GM19043 (cell line): ENCODE measurements at regions not wholly inside any gene's neighbourhood (a gene's known extent, or its start where the extent isn't known, plus 50 kb on each side); places are given as distances from the start of the nearest gene placed in this dataset.

ENCODE experiments used
- ATAC-seq: cut with Tn5 transposase; IDR thresholded peaks from one replicate; pipeline ENCODE4 v1.9.1; 2021; ENCODE audit warnings: low read depth; ENCODE audit not compliant: unreplicated experiment

DNA sequence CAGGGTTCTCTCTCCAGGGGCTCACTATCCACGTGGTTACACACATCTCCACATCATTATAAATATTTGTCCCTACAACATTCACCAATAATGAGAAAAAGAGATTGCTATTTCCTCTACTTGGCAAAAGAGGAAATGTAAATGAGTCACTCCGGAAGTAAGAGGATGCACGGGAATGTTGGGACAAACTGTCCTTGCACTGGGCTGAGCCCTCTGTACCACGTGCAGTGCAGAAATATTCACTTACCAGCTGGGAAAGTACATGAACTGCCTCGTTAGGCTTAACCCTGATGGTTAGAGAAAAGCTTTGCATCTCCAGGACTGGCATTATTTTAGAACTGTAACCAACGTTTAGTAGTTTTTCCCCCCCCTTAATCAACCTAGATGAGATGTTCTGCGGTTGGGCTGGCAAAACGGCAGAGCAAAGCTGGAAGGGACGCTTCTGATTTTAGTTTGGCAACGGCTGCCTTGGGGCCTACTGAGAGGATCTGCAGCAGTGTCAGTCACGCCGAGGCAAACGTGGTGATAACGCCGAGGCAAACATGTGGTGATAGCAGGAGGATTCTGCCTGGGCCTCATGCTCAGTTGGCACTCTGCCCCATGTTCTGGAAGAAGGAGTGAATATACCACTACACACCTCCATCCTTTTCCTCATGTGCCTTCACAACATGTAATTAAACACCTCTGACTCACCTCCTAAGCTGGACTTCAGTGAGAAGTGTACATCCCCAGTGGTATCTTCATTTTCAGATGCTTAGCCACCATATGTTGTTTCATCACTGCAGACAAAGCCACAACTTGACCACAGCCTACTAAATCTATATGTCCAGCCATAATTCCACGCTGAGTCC, 661.4 kb upstream of the KLF4 start:
- ATAC-seq: no peak

DNA sequence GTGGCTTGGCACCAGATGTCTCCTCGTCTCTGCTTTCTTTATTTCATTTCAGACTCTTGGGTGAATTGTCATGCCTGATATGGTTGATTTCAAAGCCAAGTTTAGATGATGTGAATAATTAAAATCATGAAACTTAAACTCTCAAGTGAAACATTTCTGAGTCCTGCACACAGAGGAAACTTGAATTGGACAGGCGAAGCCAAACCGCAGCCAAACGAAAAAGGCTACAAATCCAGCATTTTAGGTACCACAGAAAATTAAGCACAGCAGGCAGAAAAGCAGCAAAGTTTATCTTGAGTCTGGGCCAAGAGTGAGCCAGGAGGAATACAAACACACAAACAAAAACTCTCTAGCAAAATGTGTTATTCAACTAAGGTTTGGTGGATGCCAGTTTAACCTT, 659.8 kb upstream of the KLF4 start:
- ATAC-seq: no peak

DNA sequence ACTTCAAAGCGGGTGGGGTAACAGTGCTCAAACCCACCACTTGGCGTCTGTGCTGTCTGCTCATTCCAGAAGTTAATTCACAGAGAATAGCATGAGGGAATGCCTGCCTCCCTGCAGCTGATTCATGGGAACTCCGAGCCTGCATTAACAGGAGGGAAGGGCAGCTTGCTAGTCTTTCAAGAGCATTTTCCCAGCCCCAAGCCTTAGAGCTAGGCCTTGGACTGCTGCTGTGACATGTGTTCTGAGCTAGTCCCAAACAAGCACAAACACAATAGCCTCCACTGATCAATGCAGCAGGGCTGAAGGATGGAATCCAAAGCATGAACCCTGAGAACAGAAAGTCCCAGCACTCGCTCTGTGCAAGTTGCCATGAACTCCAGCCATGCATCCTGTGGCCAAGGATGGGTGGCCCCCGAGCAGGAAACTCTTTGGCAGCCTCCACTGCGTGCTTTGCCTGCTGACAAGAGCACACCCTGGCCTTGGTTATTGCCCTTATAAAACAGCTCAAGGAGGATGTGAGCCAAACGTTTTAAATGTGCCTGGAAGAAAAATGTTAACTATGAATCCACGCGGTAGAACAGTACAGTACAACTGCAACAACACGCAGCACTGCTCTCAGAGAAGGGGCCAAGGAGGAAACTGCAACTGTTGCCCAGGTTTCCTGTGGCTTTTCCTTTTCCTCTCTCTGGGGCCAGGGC, 653.1 kb upstream of the KLF4 start:
- no peak for ATAC-seq

DNA sequence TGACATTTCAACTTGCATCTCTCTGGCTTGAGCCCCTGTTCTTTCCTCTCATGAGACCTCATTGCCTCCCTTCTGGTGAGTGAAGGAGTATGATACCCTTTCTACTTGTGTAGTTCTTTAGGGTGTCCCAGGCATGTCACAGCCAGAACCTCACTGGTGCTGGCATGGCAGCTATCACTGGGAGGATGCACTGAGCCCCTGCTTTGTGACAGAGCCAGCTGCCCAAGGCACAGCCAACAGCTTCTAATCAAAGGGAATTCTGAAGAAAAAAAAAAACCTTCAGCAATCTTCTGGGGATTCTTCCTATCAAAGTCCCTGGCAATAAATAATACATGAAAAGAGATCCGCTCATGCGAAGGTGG, 652.6 kb upstream of the KLF4 start:
- no peak for ATAC-seq

DNA sequence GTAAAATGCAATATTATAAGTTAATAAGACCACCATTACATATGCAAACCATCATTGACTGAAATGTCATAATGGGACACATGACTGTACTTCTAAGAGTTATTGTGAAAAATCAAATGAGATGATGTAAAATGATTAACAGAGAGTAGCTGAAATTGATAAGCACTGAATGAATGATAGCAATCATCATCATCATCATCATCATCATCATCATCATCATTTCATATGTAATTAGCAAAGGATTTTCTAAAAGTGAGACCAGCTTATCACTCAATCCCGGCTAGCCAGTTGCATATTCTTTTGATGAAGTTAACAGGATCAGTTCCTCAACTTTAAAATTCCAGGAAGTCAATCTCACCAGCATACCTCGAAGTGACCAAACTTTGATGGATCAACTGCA, 650.3 kb upstream of the KLF4 start:
- no peak for ATAC-seq

DNA sequence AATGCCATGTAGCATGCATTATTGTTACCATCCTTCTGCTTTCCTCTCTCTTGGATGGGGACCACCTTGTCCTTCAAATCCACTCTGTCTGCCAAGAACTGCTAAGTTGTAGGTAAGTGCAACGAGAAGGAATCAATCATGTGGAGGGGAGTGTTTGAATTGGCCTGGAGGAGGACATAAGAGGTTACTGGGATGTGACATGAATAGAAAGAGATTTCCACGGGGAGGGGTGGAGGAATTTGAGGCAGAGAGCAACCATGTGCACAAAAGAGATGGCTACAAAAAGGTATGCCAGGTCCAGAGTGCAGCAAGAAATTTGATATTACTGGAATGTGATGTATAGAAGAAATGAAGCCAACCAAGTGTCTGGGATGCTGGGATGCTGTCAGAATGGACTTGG, 648.9 kb upstream of the KLF4 start:
- no peak for ATAC-seq

DNA sequence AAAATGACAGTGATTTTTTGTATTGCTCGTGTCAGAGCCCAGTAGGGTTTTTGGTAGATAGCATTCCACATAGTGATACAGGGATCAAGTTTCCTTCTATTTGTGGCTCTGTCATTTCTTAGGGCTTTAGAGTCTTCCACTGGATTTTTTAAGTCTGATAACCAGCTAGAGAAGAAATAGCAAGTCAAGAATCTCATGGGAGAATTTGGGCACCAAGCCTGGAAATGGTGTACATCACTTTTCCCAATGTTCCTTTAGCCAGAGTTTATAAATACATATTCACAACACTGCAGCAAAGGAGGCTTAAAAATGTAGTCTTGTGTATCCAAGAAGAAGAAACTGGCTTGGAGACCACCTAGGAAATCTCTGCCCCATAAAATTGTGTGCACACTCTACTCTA, 647.1 kb upstream of the KLF4 start:
- ATAC-seq: no peak

DNA sequence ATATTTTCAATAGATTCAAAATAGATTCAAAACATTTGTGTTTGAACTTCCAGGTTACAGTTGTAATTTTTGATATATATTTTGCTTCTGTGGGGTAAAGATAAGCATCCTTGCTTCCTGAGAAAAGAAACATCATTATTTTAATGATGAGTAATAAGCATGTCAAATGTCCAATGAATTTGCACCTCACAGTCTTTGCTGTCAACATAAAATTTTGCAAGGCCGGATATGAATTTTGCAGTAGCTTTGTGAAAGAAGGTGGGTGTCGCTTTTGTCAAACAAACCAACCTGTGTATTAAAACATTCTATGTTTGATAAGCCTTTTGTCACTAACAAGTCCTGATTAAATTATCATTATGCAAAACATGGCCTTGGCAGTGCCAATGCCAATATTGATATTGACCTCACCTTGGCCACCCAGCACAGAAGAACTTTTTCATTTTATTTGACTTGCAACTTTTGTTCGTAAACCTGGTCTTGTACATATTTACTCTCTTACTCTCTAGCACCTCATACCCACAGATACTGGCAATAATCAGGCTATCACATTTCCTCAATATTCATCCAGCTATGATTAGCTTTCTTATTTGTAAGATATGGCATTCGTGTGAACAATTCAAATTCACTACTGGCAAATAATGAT, 645.0 kb upstream of the KLF4 start:
- no peak for ATAC-seq

DNA sequence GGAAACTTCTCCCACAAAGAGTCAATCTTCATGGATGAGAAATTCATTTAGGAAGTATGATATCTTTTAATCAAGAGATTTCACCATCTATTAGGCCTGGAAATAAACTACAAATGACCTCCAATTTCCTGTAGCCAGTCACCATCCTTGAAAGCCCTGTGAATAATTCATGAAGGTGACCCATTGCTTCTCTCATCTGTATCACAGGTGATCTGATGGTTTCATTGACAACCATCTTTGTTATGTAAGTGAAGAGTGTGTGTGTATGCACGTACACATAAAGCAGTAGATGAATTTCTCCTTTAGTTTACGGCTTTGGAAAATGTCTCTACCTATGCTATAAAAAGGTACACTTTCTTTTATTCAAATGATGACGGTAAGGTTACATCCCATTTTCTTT, 644.1 kb upstream of the KLF4 start:
- ATAC-seq: no peak

DNA sequence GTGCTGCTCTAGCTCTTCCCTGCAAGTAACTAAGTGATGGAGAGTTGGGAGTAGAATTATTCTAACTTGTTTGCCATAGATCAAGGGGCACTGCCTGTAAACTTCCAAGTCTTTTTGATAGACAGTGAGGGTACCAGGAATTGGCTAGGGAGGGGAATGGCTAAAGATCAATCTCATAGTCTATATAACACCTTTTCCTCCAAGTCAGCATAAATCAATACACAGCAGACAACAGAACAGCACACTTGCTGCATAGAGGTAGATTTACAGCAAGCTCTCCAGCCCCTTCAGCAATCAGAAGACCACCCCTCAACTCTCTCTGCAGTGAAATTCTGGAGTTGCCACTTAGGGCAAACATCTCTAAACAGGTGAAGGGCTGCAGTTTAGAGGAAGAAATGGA, 643.5 kb upstream of the KLF4 start:
- ATAC-seq: no peak

DNA sequence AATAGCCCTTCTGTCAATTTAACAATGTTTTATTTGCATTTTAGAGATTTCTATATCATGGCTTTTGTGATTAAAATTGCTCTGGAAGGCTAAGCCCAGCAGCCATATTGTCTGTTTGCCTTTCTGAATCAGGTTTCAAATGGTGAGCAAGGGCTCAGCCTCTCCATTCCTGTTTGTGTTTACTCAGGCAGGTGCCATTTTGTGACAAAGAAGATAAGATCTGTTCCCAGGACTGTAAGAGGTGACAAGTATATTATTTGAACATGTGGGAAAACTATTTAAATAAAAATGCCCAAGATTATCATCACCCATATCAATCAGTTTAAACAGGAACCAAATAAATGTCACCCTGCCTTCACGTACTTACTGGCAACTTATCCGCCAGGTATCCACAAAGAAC, 641.3 kb upstream of the KLF4 start:
- no peak for ATAC-seq

DNA sequence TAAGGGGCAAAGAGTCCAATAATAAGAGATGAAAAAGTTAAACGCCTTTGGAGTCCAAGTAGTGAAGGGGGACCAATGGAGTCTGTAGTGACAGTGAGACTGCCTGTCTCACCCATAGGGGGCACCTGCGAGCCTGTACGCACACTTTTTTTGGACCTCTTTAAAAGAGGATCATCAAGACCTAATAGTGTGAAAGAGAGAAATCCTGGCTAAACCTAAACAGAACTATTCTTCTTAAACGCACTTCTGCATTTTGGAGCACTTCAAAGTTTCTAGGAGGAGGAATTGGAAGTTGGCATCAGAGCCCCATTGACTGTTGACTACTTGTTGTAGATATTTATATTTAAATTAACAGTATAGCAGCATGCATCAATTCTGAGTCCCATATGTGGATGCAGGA, 636.1 kb upstream of the KLF4 start:
- no peak for ATAC-seq

DNA sequence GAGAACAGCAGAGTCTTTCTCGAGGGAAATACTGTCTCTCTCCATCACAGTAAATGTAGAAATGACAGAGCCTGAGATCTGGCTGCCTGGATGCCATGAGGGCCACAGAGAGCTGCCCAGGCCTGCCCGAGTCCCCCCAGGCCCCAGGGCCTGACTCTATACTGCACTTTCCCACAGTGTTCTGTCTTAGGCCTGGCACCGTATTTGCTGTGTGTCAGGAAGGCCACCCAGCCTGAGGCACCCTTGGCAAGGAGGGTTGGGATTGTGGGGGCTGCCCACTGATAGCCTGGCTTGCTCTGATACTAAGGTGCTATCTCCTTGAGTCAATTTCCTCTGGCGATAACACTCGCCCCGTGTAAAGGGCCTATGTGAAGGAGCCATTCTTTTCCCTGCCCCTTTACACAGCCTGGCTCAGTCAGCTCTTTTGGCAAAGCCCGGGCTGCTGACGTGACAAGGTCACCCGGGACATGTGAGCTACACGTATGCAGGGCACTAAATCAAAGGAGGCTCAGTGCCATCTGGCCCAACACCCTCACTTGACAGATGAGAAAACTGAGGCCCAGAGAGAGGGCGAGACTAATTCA, 630.1 kb upstream of the KLF4 start:
- ATAC-seq: no peak

DNA sequence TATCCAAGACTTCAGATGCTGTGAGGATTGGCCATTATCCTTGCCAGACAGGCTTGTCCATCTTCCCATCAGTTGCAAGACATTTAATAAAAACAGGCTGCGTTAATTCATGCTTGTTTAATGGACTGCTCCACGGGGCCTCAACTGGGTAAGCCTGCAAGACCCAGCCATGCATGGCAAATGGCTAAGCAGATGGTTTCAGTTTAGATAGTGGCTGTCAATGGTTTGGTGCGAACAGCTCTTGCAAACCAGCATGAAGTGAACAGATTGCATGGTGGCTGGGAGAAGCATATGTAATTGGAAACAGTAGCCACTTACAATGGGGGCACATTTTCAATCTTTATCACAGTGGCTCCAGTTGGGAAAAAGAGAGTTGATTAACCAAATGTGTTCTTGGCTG, 628.2 kb upstream of the KLF4 start:
- no peak for ATAC-seq

DNA sequence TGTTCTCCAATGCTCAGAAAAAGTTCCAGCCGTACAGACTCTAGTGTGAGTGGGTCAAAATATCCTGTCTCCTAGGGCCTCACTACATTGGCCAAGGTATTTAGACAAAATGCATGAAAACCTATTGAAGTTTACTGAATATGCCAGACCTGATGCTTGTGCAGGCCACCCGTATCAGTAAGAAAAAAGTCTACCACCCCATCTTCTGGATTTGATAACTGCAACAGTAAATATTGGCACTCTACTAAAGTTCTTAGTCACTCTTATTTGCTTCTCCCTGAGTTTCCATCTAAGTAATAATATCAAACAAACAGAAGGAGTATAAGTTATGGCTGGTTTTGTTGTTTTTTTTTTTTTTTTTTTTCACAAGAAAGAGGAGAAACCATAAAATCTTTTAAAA, 627.7 kb upstream of the KLF4 start:
- ATAC-seq: no peak

DNA sequence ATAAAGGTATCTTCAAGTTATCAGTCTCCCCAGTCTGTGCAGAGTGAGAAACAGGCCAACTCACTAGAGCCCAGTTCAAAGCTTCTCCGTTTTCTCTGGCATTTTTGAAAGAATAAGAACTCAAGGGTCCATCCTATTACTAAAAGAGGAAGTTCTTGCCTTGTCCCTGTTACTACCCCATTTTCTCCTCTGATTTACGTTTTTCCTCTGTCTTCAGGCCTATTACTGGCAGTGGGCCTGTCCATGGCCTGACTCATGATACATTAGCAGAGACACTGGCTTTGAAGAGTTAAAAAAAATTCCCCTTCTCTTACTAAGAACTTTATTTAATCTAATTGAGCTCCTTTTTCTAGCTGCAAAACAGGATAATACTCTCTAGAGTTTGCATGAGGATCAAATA, 624.0 kb upstream of the KLF4 start:
- no peak for ATAC-seq

DNA sequence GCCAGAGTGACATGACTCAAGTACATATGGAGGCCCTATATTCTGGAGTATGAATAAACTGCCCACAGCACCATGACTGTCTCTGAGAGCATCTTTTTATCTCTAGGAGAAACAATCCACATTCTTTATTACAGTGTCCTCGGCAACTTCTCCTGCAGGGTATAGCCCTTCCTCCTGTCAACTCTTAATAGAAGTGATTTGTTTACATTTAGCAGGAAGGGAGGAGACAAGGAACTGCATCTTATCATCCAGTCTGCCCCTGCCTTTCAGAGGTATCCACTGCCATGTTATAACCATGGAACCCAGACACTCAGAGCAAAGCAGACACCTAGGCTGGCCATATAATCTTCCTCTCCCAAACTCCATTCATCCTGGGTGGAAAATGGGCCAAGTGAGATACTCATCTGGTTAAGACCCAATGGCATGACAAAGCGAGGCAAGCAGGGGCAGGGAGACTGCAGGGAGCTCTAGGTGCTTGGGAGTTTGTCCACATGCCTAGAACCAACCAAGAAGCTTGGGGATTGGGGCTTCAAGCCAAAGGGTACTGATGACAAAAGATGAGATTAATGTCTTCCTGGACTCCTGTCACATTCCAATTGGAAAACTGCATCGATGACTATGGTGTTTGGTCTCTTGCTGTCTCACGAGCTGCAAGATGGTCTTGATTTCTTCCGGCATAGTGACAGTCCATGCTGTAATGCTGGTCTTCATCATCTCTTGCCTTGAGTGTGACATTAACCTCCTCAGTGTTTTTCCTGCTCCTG, 620.5 kb upstream of the KLF4 start:
- no peak for ATAC-seq

DNA sequence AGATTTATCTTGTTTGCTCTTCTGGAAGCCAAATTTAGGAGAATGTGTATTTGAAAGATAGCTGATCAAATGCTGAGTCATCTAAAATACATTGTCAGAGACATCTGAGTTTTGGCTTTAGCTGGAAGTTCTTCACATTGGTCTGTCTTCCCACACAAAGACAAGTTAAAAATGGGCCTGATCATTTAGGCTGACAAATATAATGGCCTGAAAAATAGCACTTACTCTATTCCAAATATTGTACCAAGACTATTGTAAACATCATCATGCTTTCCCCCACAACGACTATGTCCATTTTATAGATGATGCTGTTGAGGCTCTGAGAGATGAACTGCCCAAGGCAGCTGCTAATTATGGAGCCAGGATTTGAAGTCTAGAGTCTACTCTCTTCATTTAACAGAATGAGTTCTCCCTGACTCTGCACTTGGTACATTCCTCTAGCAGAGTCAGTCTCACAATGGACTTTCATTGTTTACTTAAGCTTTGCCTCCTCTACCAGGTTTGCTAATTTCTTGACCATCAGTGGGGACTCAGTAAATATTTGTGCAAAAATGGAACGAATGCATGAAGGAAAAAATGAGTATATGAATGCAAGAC, 619.4 kb upstream of the KLF4 start:
- no peak for ATAC-seq

DNA sequence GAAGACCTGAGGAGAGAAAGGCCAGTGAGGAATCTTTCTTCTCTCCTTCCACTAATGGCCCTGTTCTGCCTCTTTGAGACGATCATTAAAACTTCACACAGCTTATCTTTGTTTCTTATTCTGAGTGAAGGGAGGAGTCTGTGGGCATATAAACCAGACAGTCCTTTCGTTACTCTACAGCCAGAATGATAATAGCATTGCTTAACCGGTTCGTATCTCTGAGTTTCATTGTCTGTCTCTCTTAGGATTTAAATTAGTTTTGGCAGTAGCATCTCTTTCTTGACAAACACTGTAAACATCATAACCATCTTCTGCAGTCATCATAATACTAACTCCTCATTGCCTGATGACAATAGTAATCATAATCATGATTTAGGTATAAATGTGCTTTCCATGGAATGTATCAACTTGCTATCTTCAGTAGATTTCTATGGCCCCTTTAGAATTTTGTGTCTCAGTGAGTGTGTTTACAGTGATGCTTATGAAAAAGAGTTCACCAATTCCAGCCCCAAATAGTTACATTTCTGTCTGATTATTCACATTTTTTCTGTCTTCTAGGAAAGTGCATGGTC, 618.8 kb upstream of the KLF4 start:
- ATAC-seq: no peak

DNA sequence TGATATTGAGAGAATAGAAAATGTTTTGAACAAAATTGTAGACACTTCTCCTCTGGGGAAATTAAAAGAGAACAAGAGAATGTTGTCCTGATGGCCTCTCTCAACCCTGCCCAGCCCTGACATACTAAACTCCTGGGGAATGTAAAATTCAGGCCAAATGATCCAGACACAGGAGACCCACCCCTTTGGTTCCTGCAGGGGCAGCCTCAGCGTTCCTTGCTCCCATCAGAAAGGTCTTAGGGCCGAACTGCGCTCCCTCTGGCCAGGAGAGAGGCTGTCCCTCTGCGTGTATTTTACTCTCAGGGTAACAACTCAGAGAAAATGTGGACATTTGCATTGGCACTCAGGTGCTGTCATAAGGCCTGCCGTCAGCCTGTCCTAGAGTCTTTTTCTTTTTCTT, 616.3 kb upstream of the KLF4 start:
- no peak for ATAC-seq
